ENCODE measurements at regions not wholly inside any gene's neighbourhood (a gene's known extent, or its start where the extent isn't known, plus 50 kb on each side); places are given as distances from the start of the nearest gene placed in this dataset.

DNA sequence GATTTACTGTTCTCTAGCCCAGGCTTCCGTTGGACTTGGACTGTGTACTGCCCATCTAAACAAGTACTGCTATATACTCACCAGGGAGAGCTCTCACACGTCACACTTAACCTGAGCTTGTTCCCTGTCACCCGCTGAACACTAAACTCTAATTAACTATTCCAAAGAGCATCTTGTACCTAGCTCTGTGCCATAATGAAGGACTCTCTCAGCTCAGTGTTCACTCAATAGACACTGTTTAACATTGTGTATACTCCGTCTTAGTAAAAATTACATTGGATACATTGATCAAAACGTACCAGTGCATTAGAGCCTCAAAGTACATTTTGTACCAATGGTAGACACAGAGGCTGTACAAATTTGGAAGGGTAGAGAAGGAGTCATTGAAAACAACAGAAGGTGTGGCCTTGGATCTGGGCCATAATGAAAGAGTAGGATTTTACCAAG lies 55.4 kb upstream of the EPHA7 start:
- no peak for DNase-seq

DNA sequence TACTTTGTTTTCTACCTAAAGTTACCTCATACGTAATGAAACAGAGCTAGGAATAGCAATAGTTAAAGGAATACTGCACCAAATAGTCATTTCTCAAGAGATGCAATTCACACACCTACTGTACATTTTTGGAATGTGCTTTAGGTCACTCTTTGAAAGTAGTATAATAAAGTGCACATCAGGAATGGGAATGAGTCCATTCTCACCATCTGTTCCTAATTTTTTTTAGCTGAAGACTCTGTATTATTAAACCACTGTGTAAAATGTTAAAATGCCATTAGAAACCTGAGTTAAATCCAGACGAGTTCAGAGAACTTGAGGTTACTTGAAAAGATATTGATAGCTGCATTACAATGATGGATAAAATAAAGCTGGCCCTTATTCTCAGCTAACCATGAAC lies 51.9 kb upstream of the EPHA7 start:
- no peak for DNase-seq

Data from SIG-M5 (cell line).